GM10266 (cell line): ENCODE measurements at regions not wholly inside any gene's neighbourhood (a gene's known extent, or its start where the extent isn't known, plus 50 kb on each side); places are given as distances from the start of the nearest gene placed in this dataset.
"Not testable (repeated sequence)": the region's sequence is repeated elsewhere in the genome, so short reads cannot be mapped to it uniquely, and the experiment has no call there.

Source experiments
- DNase-seq: peaks from one replicate; pipeline ENCODE4 v3.0.0; 2012; ENCODE audit errors: extremely low spot score
- TF ChIP-seq, protein P1 (sequence below): IDR thresholded peaks from 2 replicates; pipeline ENCODE4 v1.5.1; 2012; ENCODE audit warnings: mild to moderate bottlenecking, low read depth; ENCODE audit not compliant: control insufficient read depth, insufficient read depth; ENCODE audit errors: missing control alignments

- TF ChIP-seq, protein P1, sequence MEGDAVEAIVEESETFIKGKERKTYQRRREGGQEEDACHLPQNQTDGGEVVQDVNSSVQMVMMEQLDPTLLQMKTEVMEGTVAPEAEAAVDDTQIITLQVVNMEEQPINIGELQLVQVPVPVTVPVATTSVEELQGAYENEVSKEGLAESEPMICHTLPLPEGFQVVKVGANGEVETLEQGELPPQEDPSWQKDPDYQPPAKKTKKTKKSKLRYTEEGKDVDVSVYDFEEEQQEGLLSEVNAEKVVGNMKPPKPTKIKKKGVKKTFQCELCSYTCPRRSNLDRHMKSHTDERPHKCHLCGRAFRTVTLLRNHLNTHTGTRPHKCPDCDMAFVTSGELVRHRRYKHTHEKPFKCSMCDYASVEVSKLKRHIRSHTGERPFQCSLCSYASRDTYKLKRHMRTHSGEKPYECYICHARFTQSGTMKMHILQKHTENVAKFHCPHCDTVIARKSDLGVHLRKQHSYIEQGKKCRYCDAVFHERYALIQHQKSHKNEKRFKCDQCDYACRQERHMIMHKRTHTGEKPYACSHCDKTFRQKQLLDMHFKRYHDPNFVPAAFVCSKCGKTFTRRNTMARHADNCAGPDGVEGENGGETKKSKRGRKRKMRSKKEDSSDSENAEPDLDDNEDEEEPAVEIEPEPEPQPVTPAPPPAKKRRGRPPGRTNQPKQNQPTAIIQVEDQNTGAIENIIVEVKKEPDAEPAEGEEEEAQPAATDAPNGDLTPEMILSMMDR = no peak
Observed at GRCh38 chr3:165507060-165507459, 310.9 kb upstream of the SLITRK3 start.

DNA sequence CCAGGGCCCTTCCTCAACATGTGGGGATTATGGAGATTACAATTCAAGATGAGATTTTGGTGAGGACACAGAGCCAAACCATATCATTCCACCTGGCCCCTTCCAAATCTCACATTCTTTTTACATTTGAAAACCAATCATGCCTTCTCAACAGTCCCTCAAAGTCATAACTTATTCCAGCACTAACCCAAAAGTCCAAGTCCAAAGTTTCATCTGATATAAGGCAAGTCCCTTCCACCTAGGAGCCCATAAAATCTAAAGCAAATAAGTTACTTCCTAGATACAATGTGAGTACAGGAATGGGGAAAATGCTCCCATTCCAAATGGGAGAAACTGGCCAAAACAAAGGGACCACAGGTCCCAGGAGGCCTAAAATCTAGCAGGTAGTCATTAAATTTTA, 309.5 kb upstream of the SLITRK3 start:
- TF ChIP-seq, protein P1 = no peak

More at GRCh38 chr3:165507060-165507459, 310.9 kb upstream of the SLITRK3 start:
- no peak for DNase-seq

GRCh38 chr3:165504554-165504953, 308.4 kb upstream of the SLITRK3 start:
- DNase-seq = no peak
- TF ChIP-seq, protein P1 = no peak

More for the DNA sequence above, 309.5 kb upstream of the SLITRK3 start:
- DNase-seq = no peak

DNA sequence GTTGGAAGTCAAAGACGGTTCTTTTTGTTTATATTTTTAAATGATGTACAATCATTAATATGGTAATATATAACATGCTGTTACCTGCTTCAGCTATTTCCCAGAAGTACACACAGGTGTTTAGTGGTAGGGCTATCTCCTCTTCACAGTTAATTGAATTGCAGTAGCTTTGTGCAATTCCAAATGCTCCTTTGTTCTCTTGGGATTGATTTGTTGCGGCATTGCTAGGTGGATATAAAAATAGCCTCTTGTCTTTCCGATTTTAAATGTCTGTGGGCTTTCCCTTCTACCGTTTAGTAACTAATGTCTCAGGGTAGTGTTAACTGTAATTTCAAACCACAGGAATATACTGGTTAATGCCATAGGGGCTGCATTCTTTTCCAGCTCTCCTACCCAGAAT, 307.6 kb upstream of the SLITRK3 start:
- no peak for DNase-seq
- TF ChIP-seq, protein P1 = no peak

DNA sequence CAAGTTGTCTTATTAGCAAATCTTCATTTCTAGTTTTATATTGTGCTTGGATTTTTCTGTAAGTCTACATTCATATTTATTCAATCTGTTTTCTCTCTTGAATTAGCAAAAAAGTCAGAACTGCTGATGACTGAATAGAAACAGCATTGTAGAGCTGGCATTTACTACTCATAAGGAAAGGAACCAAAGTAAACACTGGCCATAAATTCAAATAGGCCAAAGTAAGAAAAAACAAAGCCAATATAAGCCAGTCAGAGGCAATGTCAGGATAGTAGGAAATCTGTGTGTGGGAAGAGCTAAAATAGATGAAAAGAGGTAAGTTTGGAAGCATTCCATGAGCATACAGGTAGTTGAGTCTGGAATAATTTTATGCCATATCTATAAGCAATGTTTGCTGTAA, 307.2 kb upstream of the SLITRK3 start:
- TF ChIP-seq, protein P1 = no peak
- no peak for DNase-seq

DNA sequence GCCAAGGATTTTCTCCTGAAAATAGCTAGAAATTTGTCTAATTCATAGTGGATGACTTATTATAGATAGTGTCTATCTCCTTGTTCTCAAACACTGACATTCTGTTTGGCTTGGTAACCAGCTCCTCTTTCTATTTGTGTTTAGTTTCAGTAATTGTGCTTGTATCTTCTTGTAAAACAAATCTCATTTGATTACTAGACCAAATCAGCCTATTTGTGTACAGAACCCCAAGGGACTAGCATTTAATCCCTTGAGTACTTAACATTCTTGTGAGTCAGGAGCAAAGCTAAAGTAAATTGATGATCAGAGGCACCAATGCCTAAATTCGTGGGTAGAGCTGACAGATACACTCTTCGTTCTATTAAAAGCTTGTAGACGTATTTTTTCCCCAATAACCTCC, 306.5 kb upstream of the SLITRK3 start:
- no peak for DNase-seq
- TF ChIP-seq, protein P1 = no peak

DNA sequence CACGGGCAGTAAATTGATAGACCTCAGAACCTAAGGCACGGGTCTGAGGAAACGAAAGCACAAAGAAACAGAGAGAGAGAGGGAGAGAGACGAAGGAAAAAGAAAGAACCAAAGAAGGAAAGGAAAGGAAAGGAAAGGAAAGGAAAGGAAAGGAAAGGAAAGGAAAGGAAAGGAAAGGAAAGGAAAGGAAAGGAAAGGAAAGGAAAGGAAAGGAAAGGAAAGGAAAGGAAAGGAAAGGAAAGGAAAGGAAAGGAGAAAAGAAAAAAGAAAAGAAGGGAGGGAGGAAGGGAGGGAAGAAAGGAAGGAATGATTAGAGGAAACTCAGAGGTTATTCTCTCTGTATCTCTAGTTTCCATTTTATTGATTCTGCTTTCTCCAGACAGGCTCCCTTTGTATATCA, 302.6 kb upstream of the SLITRK3 start:
- DNase-seq = not testable (repeated sequence)

GRCh38 chr3:165491487-165491886, 295.3 kb upstream of the SLITRK3 start:
- TF ChIP-seq, protein P1 = no peak
- no peak for DNase-seq
